ENCODE measurements at regions not wholly inside any gene's neighbourhood (a gene's known extent, or its start where the extent isn't known, plus 50 kb on each side); places are given as distances from the start of the nearest gene placed in this dataset.
"Not testable (repeated sequence)": the region's sequence is repeated elsewhere in the genome, so short reads cannot be mapped to it uniquely, and the experiment has no call there.

DNA sequence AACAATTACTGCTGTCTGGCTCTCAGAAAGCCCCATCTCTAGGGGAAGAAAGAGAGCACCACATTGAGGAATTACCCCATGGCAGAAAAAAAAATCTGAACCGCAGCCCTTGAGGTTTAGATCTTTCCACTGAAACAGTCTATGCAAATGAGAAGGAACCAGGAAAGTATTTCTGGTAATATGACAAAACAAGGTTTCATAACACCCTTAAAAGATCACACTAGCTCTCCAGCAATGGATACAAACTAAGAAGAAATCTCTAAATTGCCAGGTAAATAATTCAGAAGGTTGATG, 427.1 kb downstream of the PRELID2 start:
- DNase-seq, result no peak
- no peak for TF ChIP-seq CTCF (IDR thresholded peaks at IDR 0.05; ENCODE audit: borderline replicate concordance)
- Histone ChIP-seq H3K27ac (replicated peaks) (no peak overlapping the region), H3K9me3 (replicated peaks) (peaks cover 71% of the 10 kb centered on the region), H3K4me1 (no peaks in the 10 kb centered on the region), H3K36me3 (no peaks in the 10 kb centered on the region), H3K27me3 (ENCODE audit: low read depth) (no peaks in the 10 kb centered on the region), H3K4me3 (no peak overlapping the region)
- intact Hi-C loops (cut with micrococcal nuclease), result no loop called here

GRCh38 chr5:145407300-145408047, 427.7 kb downstream of the PRELID2 start:
- Histone ChIP-seq H3K27me3 (ENCODE audit: low read depth) (no peaks in the 10 kb centered on the region), H3K36me3 (no peaks in the 10 kb centered on the region), H3K4me3 (no peak overlapping the region), H3K9me3 (replicated peaks) (peaks cover 66% of the 10 kb centered on the region), H3K27ac (replicated peaks) (no peak overlapping the region), H3K4me1 (no peaks in the 10 kb centered on the region)
- TF ChIP-seq CTCF (IDR thresholded peaks at IDR 0.05; ENCODE audit: borderline replicate concordance), result no peak
- no peak for DNase-seq
- intact Hi-C loops (cut with micrococcal nuclease), result no loop called here

GRCh38 chr5:145403992-145404391, 431.1 kb downstream of the PRELID2 start:
- Histone ChIP-seq H3K4me1 (no peaks in the 10 kb centered on the region), H3K9me3 (replicated peaks) (peaks cover 31% of the 10 kb centered on the region), H3K4me3 (no peak overlapping the region), H3K27me3 (ENCODE audit: low read depth) (no peaks in the 10 kb centered on the region), H3K36me3 (no peaks in the 10 kb centered on the region), H3K27ac (replicated peaks) (no peak overlapping the region)
- intact Hi-C loops (cut with micrococcal nuclease), result no loop called here
- no peak for DNase-seq
- TF ChIP-seq CTCF (IDR thresholded peaks at IDR 0.05; ENCODE audit: borderline replicate concordance), result no peak

GRCh38 chr5:145396888-145397287, 438.3 kb downstream of the PRELID2 start:
- Histone ChIP-seq H3K27ac (replicated peaks) (no peak overlapping the region), H3K4me3 (no peak overlapping the region), H3K36me3 (no peaks in the 10 kb centered on the region), H3K27me3 (ENCODE audit: low read depth) (no peaks in the 10 kb centered on the region), H3K4me1 (no peaks in the 10 kb centered on the region), H3K9me3 (replicated peaks) (no peaks in the 10 kb centered on the region)
- DNase-seq, result no peak
- intact Hi-C loops (cut with micrococcal nuclease), result no loop called here
- no peak for TF ChIP-seq CTCF (IDR thresholded peaks at IDR 0.05; ENCODE audit: borderline replicate concordance)

GRCh38 chr5:145395151-145395550, 440.0 kb downstream of the PRELID2 start:
- H3K27me3 ChIP-seq (ENCODE audit: low read depth); H3K27ac ChIP-seq (replicated peaks); H3K36me3 ChIP-seq; DNase-seq; H3K4me3 ChIP-seq; intact Hi-C loops (cut with micrococcal nuclease); H3K4me1 ChIP-seq: not testable (repeated sequence)
- H3K9me3 ChIP-seq (replicated peaks), result peaks cover 11% of the 10 kb centered on the region

DNA sequence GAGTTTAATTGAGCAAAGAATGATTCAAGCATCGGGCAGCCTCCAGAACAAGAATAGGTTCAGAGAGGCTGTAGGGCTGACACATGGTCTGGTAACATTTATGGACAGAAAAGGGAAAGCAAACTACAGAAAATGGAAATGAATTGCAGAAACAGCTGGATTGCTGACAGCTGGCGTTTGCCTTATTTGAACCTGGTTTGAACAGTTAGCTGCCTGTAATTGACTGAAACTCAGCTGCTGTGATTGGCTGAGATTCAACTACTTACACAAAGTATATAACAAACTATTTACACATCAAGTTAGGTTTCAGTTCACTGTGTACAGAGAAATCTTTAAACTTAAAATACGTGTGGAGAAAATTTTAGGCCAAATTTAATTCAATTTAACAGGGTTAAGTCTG, 441.7 kb downstream of the PRELID2 start:
- Histone ChIP-seq H3K4me1 (no peaks in the 10 kb centered on the region), H3K27ac (replicated peaks) (no peak overlapping the region), H3K27me3 (ENCODE audit: low read depth) (no peaks in the 10 kb centered on the region), H3K4me3 (no peak overlapping the region), H3K36me3 (no peaks in the 10 kb centered on the region), H3K9me3 (replicated peaks) (peaks cover 11% of the 10 kb centered on the region)
- no peak for TF ChIP-seq CTCF (IDR thresholded peaks at IDR 0.05; ENCODE audit: borderline replicate concordance)
- DNase-seq, result no peak
- intact Hi-C loops (cut with micrococcal nuclease), result no loop called here
